GM18526 (cell line): ENCODE measurements at regions not wholly inside any gene's neighbourhood (a gene's known extent, or its start where the extent isn't known, plus 50 kb on each side); places are given as distances from the start of the nearest gene placed in this dataset.

Experiments
- POLR2A ChIP-seq: IDR thresholded peaks from 3 replicates; pipeline ENCODE4 v1.6.1; 2011; ENCODE audit not compliant: insufficient read length; ENCODE audit errors: extremely low read depth

- TF ChIP-seq POLR2A = no peak
Measured at GRCh38 chr1:38256072-38256471, 209.5 kb upstream of the POU3F1 start.

- no peak for TF ChIP-seq POLR2A
Measured at GRCh38 chr1:38253314-38253713, 206.7 kb upstream of the POU3F1 start.

- no peak for TF ChIP-seq POLR2A
Measured at GRCh38 chr1:38250356-38250755, 203.8 kb upstream of the POU3F1 start.

DNA sequence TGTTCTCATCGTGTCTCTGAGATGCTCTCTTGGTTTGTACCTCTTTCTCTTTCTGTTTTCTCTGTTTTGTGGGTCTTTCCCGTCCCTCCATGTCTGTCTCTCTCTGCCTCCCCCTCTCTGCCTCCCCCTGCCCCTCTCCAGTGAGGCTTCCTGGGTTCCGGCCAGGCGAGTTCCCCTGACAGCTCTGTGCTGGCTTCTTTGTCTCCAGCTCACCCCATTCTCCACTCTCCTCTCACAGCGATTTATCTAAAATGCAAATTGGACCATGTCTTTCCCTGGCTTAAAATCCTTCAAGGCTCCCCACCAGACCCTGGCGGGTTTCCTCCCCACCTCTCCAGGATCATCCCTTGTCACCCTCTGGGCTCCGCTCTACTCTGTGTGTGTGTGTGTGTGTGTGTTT is 202.4 kb upstream of the POU3F1 start:
- TF ChIP-seq POLR2A = no peak

- no peak for TF ChIP-seq POLR2A
Measured at GRCh38 chr1:38246955-38247952, 200.7 kb upstream of the POU3F1 start.

DNA sequence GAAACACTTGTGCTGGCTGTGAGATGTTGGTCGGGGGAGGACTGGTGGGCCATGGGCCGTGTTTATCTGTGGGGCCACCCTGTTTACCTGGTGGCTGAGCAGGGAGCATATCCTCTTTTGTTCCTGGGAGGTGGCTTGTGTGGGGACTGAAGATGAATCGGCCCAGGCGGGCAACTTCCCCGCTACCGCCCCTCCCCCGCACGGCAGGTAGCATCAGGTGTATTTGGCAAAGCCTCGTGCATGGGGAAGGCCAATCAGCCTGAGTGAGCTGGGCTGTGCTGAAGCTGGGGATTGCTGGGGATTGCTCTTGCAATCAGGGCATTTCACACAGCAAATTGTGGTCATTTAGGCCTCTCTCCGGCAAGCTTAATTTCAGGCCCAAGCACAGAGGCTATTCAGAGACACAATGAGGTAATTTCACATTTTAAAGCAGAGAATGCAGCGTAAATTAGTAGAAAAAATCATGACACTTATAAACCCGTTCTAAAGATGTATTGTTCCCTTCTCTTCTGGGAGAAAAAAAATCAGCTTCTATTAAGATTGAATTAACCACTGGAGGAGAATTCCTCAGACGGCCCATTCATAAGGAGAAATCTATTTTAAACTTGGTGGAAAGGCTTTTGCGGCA is 197.7 kb upstream of the POU3F1 start:
- no peak for TF ChIP-seq POLR2A

DNA sequence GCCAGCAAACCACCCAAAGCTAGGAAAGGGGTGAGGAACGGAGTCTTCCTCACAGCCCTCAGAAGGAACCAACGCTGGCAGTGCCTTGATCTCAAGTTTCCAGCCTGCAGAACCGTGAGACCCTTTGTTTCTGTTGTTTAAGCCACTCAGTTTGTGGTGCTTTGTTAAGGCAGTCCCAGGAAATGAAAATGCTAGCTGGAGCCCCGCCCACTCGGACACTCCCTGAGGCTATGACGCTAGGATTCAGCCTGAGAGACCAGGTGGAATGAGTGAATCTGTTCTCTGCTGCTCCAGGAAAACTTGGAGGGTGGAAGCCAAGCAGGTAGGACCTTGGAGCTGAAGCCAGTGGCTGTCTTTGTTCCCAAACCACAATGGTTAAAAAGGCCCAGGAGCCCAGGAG is 196.5 kb upstream of the POU3F1 start:
- no peak for TF ChIP-seq POLR2A

- TF ChIP-seq POLR2A = no peak
Measured at GRCh38 chr1:38242506-38242905, 195.9 kb upstream of the POU3F1 start.

GRCh38 chr1:38241594-38242334 is 195.2 kb upstream of the POU3F1 start:
- no peak for TF ChIP-seq POLR2A

GRCh38 chr1:38240618-38241017 is 194.0 kb upstream of the POU3F1 start:
- no peak for TF ChIP-seq POLR2A

- no peak for TF ChIP-seq POLR2A
Measured at GRCh38 chr1:38239258-38239835, 192.8 kb upstream of the POU3F1 start.

DNA sequence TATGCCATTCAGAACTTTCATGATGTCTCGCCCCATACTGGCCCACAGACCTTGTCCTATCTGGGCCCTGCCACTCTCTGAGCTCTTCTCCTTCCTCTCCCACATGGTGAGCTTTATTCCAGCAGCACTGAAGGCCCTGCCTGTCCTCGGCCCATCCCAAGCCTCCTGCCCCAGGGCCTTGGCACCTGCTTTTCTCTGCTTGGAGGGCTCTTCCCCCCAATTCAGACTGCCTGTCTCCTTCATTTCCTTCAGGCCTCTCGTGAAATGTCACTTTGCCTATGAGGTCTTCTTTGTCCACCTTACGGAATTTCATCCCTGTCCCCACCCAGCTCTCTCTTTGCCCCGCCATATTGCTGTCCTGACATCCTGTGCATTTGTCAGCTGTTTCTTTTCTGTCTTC is 191.7 kb upstream of the POU3F1 start:
- no peak for TF ChIP-seq POLR2A

DNA sequence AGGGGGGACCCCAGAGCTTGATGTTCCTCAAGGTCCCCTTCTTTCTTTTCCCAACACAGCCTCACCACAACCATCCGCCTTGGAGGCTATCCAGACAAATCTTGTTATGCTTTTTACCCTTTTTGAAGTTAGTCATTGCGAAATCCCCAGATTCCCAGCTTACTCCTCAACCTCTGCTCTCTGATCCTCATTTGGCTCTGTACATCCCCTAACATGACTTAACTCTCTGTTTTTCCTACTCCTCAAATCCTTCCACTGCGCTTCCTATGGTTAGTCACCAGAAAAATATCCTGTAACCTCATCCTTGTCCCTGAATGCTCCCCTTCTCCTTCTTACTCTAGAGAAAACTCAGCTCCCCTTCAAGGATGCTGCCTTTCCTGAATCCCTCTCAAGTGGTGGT is 189.1 kb upstream of the POU3F1 start:
- no peak for TF ChIP-seq POLR2A

DNA sequence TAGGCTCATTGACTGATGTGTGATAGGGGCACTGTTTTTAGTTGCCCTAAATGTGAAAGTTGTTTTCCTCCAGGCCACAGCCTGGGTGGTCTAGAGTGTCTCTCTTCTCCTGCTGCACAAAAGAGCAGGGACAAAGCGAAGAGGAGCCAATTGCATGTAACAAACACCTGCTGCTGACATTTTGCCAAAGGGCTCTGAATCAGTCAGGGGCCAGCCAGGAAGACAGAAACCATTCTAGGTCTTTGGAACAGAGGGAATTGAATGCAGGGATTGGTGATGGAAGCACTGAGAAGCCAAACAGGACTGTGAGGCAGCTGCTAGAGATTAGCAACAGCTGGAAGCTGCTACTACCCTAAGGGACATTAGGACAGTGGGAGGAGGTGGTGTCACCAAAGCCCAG is 185.3 kb upstream of the POU3F1 start:
- TF ChIP-seq POLR2A = no peak

GRCh38 chr1:38228718-38229117 is 182.1 kb upstream of the POU3F1 start:
- TF ChIP-seq POLR2A = no peak
